Keratinocyte (primary cell): ENCODE measurements at regions not wholly inside any gene's neighbourhood (a gene's known extent, or its start where the extent isn't known, plus 50 kb on each side); places are given as distances from the start of the nearest gene placed in this dataset.

Experiments
- CTCF ChIP-seq, 3 experiments: IDR thresholded peaks in 1 of 3; conservative IDR thresholded peaks in 1 of 3; optimal IDR thresholded peaks in 1 of 3; 2 replicates in 2 of 3; 3 replicates in 1 of 3; pipeline versions ENCODE3 to v1.5.1; 2011; ENCODE audit warnings: low read length in 3 of 3, mild to moderate bottlenecking in 3 of 3, moderate library complexity in 2 of 3, control low read depth in 1 of 3, inconsistent platforms in 1 of 3; ENCODE audit not compliant: insufficient read depth in 2 of 3; ENCODE audit errors: extremely low read depth in 1 of 3
- EZH2 ChIP-seq: IDR thresholded peaks from one replicate; pipeline ENCODE4 v1.6.1; 2012; ENCODE audit warnings: inconsistent platforms, mild to moderate bottlenecking, low read length, moderate library complexity

GRCh38 chr16:65547772-65548446, 426.0 kb upstream of the CDH11 start:
- no peak for TF ChIP-seq CTCF (optimal IDR thresholded peaks at IDR 0.05 in 1 of 3, IDR thresholded peaks at IDR 0.05 in 1 of 3, conservative IDR thresholded peaks at IDR 0.05 in 1 of 3; ENCODE audit: extremely low read depth in 1 of 3, insufficient read depth in 2 of 3, low read length in 3 of 3)
- TF ChIP-seq EZH2, result no peak
